Panc1 (cell line): ENCODE measurements at regions not wholly inside any gene's neighbourhood (a gene's known extent, or its start where the extent isn't known, plus 50 kb on each side); places are given as distances from the start of the nearest gene placed in this dataset.

Experiments
- POLR2AphosphoS5 ChIP-seq: IDR thresholded peaks from 2 replicates; pipeline ENCODE4 v1.6.1; 2012; ENCODE audit warnings: mild to moderate bottlenecking, low read depth, low read length, moderate library complexity
- SIN3A ChIP-seq: IDR thresholded peaks from 2 replicates; pipeline ENCODE4 v1.6.1; 2012; ENCODE audit warnings: low read depth, mild to moderate bottlenecking, low read length, moderate library complexity, borderline replicate concordance; ENCODE audit not compliant: insufficient read depth
- TCF7L2 ChIP-seq: IDR thresholded peaks from 2 replicates; pipeline ENCODE4 v1.6.1; 2011; ENCODE audit warnings: mild to moderate bottlenecking, low read depth, low read length, inconsistent platforms
- TF ChIP-seq, protein P1 (sequence below): fragments of 450-650 bp; IDR thresholded peaks from 2 replicates; pipeline ENCODE4 v1.5.1; 2017; ENCODE audit warnings: mild to moderate bottlenecking

GRCh38 chr16:52603015-52603414, 56.1 kb upstream of the TOX3 start:
- TF ChIP-seq SIN3A, result no peak
- TF ChIP-seq, protein P1, sequence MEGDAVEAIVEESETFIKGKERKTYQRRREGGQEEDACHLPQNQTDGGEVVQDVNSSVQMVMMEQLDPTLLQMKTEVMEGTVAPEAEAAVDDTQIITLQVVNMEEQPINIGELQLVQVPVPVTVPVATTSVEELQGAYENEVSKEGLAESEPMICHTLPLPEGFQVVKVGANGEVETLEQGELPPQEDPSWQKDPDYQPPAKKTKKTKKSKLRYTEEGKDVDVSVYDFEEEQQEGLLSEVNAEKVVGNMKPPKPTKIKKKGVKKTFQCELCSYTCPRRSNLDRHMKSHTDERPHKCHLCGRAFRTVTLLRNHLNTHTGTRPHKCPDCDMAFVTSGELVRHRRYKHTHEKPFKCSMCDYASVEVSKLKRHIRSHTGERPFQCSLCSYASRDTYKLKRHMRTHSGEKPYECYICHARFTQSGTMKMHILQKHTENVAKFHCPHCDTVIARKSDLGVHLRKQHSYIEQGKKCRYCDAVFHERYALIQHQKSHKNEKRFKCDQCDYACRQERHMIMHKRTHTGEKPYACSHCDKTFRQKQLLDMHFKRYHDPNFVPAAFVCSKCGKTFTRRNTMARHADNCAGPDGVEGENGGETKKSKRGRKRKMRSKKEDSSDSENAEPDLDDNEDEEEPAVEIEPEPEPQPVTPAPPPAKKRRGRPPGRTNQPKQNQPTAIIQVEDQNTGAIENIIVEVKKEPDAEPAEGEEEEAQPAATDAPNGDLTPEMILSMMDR, result no peak
- TF ChIP-seq TCF7L2, result no peak
- no peak for TF ChIP-seq POLR2AphosphoS5
